Activated B cell treated with CpG ODN at 0.5 μM for 24 hours (primary cell): ENCODE measurements at regions not wholly inside any gene's neighbourhood (a gene's known extent, or its start where the extent isn't known, plus 50 kb on each side); places are given as distances from the start of the nearest gene placed in this dataset.

Experiments used
- ATAC-seq: fragments of 200-7000 bp; cut with Tn5 transposase; one replicate; pipeline ENCODE4 v1.10.0; 2021; ENCODE audit warnings: low read depth, mild to moderate bottlenecking, moderate library complexity
- CTCF ChIA-PET: fragments of 350-600 bp; sonication (Branson Sonifier 250); formaldehyde crosslinking; loops from one replicate; lab custom pipeline; 2021; ENCODE audit warnings: antibody characterized with exemption; lab: Charles Lee
- POLR2A ChIA-PET: fragments of 350-600 bp; sonication (Branson Sonifier 250); formaldehyde crosslinking; loops from one replicate; lab custom pipeline; 2021; ENCODE audit warnings: antibody characterized with exemption; lab: Charles Lee
- DNase-seq: peaks from one replicate; pipeline ENCODE4 v3.0.0; 2022
- H3K27ac Mint-ChIP-seq: one replicate; pipeline ENCODE4 v1.8.0; 2020; ENCODE audit warnings: mixed read lengths
- H3K27me3 Mint-ChIP-seq: one replicate; pipeline ENCODE4 v1.8.0; 2021; ENCODE audit warnings: mixed read lengths
- H3K36me3 Mint-ChIP-seq: one replicate; pipeline ENCODE4 v1.8.0; 2021; ENCODE audit warnings: low read depth, mixed read lengths
- H3K4me1 Mint-ChIP-seq: one replicate; pipeline ENCODE4 v1.8.0; 2021; ENCODE audit warnings: mixed read lengths
- H3K4me3 Mint-ChIP-seq: one replicate; pipeline ENCODE4 v1.8.0; 2020; ENCODE audit warnings: mild to moderate bottlenecking, mixed read lengths
- H3K9me3 Mint-ChIP-seq: one replicate; pipeline ENCODE4 v1.8.0; 2020; ENCODE audit warnings: mixed read lengths
- intact Hi-C: fragments of 100-400 bp; cut with micrococcal nuclease; formaldehyde crosslinking; loops from one replicate; pipeline ENCODE4 v1.15.1; 2024
- TF ChIP-seq, protein P1 (sequence below): fragments of 200-600 bp; IDR thresholded peaks from one replicate; pipeline ENCODE4 v1.8.0; 2022; ENCODE audit warnings: antibody characterized with exemption, mild to moderate bottlenecking

DNA sequence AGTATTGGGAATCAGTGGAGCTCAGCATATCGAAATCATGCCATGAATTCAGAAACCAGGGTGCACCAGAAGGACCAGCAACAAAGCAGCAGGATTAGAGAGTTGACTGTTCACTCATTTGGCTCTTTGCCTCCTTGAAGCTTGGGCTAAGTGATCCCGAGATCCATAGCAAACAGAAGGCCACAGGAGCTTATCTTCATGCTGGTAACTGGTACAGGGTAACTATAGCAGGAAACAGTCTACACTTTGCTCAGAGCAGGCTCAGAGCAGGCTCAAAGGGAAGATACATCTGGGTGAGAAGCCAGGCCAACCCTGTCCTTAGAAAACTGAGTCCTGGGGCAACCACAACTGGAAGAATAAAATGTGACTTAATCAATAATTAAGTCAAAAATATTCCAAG, 111.1 kb downstream of the GRIN2B start:
- POLR2A ChIA-PET = no interaction called here
- H3K36me3 Mint-ChIP-seq = no peaks in the 10 kb centered on the region
- no peak overlapping the region for H3K4me3 Mint-ChIP-seq
- no peak overlapping the region for H3K27ac Mint-ChIP-seq
- TF ChIP-seq, protein P1, sequence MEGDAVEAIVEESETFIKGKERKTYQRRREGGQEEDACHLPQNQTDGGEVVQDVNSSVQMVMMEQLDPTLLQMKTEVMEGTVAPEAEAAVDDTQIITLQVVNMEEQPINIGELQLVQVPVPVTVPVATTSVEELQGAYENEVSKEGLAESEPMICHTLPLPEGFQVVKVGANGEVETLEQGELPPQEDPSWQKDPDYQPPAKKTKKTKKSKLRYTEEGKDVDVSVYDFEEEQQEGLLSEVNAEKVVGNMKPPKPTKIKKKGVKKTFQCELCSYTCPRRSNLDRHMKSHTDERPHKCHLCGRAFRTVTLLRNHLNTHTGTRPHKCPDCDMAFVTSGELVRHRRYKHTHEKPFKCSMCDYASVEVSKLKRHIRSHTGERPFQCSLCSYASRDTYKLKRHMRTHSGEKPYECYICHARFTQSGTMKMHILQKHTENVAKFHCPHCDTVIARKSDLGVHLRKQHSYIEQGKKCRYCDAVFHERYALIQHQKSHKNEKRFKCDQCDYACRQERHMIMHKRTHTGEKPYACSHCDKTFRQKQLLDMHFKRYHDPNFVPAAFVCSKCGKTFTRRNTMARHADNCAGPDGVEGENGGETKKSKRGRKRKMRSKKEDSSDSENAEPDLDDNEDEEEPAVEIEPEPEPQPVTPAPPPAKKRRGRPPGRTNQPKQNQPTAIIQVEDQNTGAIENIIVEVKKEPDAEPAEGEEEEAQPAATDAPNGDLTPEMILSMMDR = no peak
- ATAC-seq (no peak), DNase-seq (no peak)
- intact Hi-C loops = no loop called here
- no peaks in the 10 kb centered on the region for H3K4me1 Mint-ChIP-seq
- H3K27me3 Mint-ChIP-seq = peaks cover 26% of the 10 kb centered on the region
- H3K9me3 Mint-ChIP-seq = no peaks in the 10 kb centered on the region
- CTCF ChIA-PET = interaction anchor here (1.3 kb wide), 1 partner anchor 297 kb away, joined by 3 read pairs; no protein-coding TSS in a partner anchor

DNA sequence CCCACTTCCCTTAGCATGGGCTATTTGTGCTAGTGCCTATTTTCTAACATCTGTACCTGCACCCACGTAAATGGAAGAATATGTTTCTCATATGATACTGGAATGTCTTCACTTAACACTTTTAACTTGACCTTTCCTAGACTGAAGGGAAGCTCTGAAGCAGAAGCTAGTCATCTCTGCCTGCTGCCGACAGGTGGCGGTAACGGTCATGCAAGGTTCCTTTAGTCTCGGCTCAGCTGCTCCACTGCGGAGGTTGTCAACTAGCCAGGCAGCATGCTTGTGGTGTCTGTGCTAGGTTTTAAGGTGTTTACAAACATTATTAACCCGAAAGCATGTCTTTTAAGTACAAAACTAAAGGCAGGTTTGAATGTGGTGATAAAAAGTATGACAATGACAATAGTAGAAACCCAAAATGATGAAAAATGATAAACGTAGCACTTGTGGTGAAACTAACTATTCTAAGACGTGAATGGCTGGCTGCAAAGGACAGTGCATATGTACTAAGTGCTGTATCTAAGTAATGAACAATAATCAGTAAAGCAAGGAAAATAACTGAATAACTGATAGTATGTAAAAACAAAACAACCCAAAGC, 117.2 kb downstream of the GRIN2B start:
- peaks cover 29% of the 10 kb centered on the region for H3K27me3 Mint-ChIP-seq
- no peak overlapping the region for H3K4me3 Mint-ChIP-seq
- POLR2A ChIA-PET = interaction anchor here (0.6 kb wide), 1 partner anchor 301 kb away, joined by 3 read pairs; no protein-coding TSS in a partner anchor
- TF ChIP-seq, protein P1 = peak; percentile 80
- H3K4me1 Mint-ChIP-seq = no peaks in the 10 kb centered on the region
- DNase-seq (peak; percentile 45), ATAC-seq (peak; percentile 79)
- H3K36me3 Mint-ChIP-seq = no peaks in the 10 kb centered on the region
- intact Hi-C loops = loop anchor here (1.0 to 5.0 kb wide), 6 partner anchors 77 to 800 kb away; partner anchors contain the start of gene GRIN2B
- H3K27ac Mint-ChIP-seq = no peak overlapping the region
- H3K9me3 Mint-ChIP-seq = no peaks in the 10 kb centered on the region
- CTCF ChIA-PET = interaction anchor here (0.6 to 8.4 kb wide), 15 partner anchors 9 to 590 kb away, joined by 3 to 114 read pairs (median 4); no protein-coding TSS in a partner anchor

DNA sequence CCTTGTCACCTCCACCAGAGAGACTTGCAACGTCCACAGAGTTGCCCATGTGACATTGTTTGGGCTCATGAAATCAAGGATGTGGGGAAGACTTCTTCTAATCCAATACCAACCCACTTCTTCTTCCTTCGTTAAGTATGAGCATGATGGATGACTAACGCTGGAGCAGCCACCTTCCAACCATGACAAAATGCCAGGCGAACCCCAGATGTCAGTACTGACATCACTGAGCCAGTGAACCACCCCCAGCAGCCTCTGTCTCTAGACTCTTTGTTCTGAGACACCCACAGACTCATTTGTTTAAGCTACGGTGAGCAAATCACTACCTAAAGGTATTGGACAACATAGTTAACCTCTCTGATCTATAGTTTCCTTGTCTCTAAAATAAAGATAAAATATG, 123.7 kb downstream of the GRIN2B start:
- TF ChIP-seq, protein P1 = no peak
- no peak for ATAC-seq
- no peaks in the 10 kb centered on the region for H3K4me1 Mint-ChIP-seq
- peaks cover 21% of the 10 kb centered on the region for H3K27me3 Mint-ChIP-seq
- no peaks in the 10 kb centered on the region for H3K9me3 Mint-ChIP-seq
- no peak overlapping the region for H3K4me3 Mint-ChIP-seq
- no peak overlapping the region for H3K27ac Mint-ChIP-seq
- ChIA-PET CTCF (no interaction called here), POLR2A (no interaction called here)
- no peaks in the 10 kb centered on the region for H3K36me3 Mint-ChIP-seq
- DNase-seq = no peak
- intact Hi-C loops = no loop called here

DNA sequence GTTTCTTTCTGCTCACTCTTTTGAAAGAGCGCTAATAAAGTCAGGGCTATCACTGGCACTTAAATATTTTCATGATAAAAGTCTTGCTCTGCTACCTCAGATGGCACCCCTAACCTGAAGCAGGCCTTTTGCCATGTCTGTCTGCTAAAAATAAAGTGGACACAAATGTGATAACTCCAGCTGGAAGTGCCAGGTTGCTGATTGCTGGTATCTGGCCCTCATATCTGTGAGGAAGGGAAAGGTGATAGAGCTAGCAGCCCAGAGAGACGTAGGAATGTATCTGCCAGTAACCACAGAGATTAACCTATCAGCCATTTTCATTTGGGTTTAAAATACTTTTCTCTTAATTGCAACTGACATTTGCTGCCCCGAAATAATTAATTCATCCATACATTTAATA, 127.9 kb downstream of the GRIN2B start:
- H3K36me3 Mint-ChIP-seq = no peaks in the 10 kb centered on the region
- no peak overlapping the region for H3K4me3 Mint-ChIP-seq
- POLR2A ChIA-PET = no interaction called here
- no peak overlapping the region for H3K27ac Mint-ChIP-seq
- TF ChIP-seq, protein P1 = no peak
- CTCF ChIA-PET = interaction anchor here (1.0 kb wide), 1 partner anchor 11 kb away, joined by 3 read pairs; no protein-coding TSS in a partner anchor
- intact Hi-C loops = no loop called here
- DNase-seq (no peak), ATAC-seq (no peak)
- no peaks in the 10 kb centered on the region for H3K4me1 Mint-ChIP-seq
- H3K27me3 Mint-ChIP-seq = peaks cover 11% of the 10 kb centered on the region
- H3K9me3 Mint-ChIP-seq = no peaks in the 10 kb centered on the region

DNA sequence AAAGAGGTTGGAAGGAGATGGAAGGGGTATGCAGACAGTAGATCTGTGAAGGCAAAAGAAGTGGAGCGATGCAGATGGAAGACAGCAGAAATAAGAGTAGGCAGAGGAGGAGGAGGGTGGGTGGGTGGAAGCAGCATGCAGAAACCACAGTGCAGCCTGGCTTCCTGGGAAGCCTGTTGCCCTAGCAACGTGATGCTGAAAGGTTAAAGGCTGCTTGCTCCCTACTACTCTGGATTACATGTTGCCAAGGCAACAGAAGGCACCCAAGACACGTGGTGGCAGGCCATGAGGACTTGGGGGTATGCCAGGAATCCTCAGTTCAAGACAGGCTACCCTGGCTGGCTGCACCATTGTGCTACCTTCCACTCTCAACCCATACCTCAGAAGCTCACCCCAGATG, 129.6 kb downstream of the GRIN2B start:
- H3K4me1 Mint-ChIP-seq = no peaks in the 10 kb centered on the region
- intact Hi-C loops = no loop called here
- ChIA-PET CTCF (no interaction called here), POLR2A (no interaction called here)
- no peaks in the 10 kb centered on the region for H3K9me3 Mint-ChIP-seq
- no peak overlapping the region for H3K27ac Mint-ChIP-seq
- TF ChIP-seq, protein P1 = no peak
- peaks cover 19% of the 10 kb centered on the region for H3K27me3 Mint-ChIP-seq
- H3K4me3 Mint-ChIP-seq = no peak overlapping the region
- no peak for ATAC-seq
- DNase-seq = no peak
- no peaks in the 10 kb centered on the region for H3K36me3 Mint-ChIP-seq
